ENCODE measurements at regions not wholly inside any gene's neighbourhood (a gene's known extent, or its start where the extent isn't known, plus 50 kb on each side); places are given as distances from the start of the nearest gene placed in this dataset.

- DNase-seq, result no peak
Measured at GRCh38 chr2:23132000-23132399, 253.0 kb upstream of the KLHL29 start.

GRCh38 chr2:23132823-23133595, 252.0 kb upstream of the KLHL29 start:
- no peak for DNase-seq

GRCh38 chr2:23134726-23135125, 250.3 kb upstream of the KLHL29 start:
- no peak for DNase-seq

- DNase-seq, result no peak
Measured at GRCh38 chr2:23135481-23136100, 249.4 kb upstream of the KLHL29 start.

- no peak for DNase-seq
Measured at GRCh38 chr2:23137166-23137565, 247.8 kb upstream of the KLHL29 start.

GRCh38 chr2:23138701-23139100, 246.3 kb upstream of the KLHL29 start:
- DNase-seq, result no peak

GRCh38 chr2:23145460-23145859, 239.5 kb upstream of the KLHL29 start:
- no peak for DNase-seq

- no peak for DNase-seq
Measured at GRCh38 chr2:23146011-23146410, 239.0 kb upstream of the KLHL29 start.

- DNase-seq, result no peak
Measured at GRCh38 chr2:23148342-23148741, 236.6 kb upstream of the KLHL29 start.

- DNase-seq, result no peak
Measured at GRCh38 chr2:23149777-23150176, 235.2 kb upstream of the KLHL29 start.

GRCh38 chr2:23153484-23153883, 231.5 kb upstream of the KLHL29 start:
- no peak for DNase-seq

- DNase-seq, result no peak
Measured at GRCh38 chr2:23155022-23155421, 230.0 kb upstream of the KLHL29 start.

- no peak for DNase-seq
Measured at GRCh38 chr2:23157812-23158211, 227.2 kb upstream of the KLHL29 start.

- no peak for DNase-seq
Measured at GRCh38 chr2:23158306-23158705, 226.7 kb upstream of the KLHL29 start.

- DNase-seq, result no peak
Measured at GRCh38 chr2:23159746-23160405, 225.1 kb upstream of the KLHL29 start.

GRCh38 chr2:23164173-23164572, 220.8 kb upstream of the KLHL29 start:
- DNase-seq, result no peak

GRCh38 chr2:23169896-23170295, 215.1 kb upstream of the KLHL29 start:
- DNase-seq, result no peak

- DNase-seq, result no peak
Measured at GRCh38 chr2:23171108-23171507, 213.9 kb upstream of the KLHL29 start.

- no peak for DNase-seq
Measured at GRCh38 chr2:23178396-23178795, 206.6 kb upstream of the KLHL29 start.

GRCh38 chr2:23183733-23184132, 201.2 kb upstream of the KLHL29 start:
- DNase-seq, result no peak

- DNase-seq, result no peak
Measured at GRCh38 chr2:23198316-23199114, 186.5 kb upstream of the KLHL29 start.

GRCh38 chr2:23199115-23199918, 185.7 kb upstream of the KLHL29 start:
- DNase-seq, result no peak

Measured in GF-D8 (cell line).